ENCODE measurements at regions not wholly inside any gene's neighbourhood (a gene's known extent, or its start where the extent isn't known, plus 50 kb on each side); places are given as distances from the start of the nearest gene placed in this dataset.
"Not testable (repeated sequence)": the region's sequence is repeated elsewhere in the genome, so short reads cannot be mapped to it uniquely, and the experiment has no call there.

DNA sequence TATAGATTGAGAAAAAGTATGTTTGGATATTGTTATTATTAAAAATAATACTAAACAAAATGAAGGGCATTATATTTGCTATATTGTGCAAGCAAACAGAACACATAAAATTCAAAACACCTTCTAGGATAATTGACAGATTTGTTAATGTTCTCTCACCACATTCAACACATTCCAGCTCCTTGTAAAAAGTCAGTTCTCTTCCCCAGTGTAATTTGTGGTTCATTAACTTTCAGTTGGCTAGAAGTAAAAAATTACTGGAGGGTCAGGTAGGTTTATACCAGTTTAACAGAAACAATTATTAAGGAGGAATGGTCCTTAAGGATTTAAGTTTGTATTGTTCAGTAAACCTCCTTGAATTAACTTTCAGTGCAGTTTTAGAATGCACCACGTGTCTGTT lies 1235.3 kb upstream of the ADGRL2 start:
- DNase-seq = no peak

DNA sequence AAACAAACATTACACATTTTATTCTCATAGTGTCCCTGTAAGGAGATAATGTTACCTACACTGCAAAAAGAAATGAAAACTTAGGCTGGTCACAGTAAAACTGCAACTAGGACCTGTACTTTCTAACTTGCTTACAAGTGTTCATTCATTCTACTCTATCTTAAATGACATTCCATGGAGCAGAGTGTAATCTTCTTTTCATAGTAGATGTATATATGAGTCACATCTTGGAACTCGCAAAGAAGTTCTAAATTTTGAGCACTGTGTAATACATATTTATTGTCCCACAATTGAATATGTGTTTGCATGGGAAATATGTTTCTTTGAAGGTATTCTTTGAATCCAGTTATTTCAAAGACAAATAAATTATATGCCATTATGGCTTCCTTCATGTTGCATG lies 1258.5 kb upstream of the ADGRL2 start:
- DNase-seq = no peak

DNA sequence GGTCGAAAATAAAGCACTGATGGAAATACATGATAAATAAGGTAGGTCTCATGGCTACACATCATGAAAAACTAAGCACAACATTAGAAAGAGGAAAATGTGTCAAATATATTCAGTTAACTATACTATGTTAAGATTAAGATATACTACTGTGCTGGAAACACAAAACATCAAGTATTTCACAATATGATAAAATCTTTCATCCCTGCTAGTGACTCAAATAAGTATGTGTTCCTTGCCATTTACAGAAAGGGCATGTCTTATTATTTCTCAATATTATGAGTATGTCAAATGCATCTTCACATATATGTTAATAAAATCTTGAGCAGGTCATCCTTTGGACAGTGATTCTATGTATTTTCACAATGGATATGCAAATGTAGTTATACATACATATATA lies 1260.1 kb upstream of the ADGRL2 start:
- no peak for DNase-seq

- DNase-seq = no peak
Measured at GRCh38 chr1:80540149-80540548, 1260.6 kb upstream of the ADGRL2 start.

DNA sequence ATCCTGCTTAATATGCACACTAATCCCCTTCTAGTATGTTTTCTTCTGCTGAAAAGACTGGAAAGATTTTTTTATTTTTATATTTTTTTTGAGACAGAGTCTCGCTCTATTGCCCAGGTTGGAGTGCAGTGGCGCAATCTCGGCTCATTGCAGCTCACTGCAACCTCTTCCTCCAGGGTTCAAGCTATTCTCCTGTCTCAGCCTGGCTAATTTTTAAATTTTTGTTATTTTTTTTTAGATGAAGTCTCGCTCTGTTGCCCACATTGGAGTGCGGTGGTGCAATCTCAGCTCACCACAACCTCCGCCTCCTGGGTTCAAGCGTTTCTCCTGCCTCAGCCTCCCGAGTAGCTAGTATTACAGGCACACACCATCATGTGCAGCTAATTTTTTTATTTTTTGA lies 1261.4 kb upstream of the ADGRL2 start:
- not testable (repeated sequence) for DNase-seq

DNA sequence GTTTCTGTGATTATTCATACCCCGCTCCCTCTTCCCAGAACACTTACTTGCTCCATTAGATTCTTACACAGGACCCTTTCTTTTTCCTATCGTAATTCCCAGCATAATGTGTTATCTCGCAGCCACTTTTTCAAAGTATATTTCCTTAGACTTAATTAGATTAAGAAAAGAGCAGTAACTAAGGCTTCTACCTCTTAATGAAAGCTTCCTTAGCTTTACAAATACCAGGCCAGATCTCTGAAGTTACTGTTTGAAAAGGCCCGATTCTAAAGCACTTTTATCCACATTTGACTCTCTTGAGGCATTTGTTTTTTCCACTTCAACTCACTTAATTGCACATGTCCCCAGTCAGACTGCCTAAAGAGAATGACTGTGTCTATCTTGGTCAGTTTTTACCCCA lies 1264.3 kb upstream of the ADGRL2 start:
- DNase-seq = no peak

GRCh38 chr1:80535466-80535865 lies 1265.3 kb upstream of the ADGRL2 start:
- DNase-seq = no peak

DNA sequence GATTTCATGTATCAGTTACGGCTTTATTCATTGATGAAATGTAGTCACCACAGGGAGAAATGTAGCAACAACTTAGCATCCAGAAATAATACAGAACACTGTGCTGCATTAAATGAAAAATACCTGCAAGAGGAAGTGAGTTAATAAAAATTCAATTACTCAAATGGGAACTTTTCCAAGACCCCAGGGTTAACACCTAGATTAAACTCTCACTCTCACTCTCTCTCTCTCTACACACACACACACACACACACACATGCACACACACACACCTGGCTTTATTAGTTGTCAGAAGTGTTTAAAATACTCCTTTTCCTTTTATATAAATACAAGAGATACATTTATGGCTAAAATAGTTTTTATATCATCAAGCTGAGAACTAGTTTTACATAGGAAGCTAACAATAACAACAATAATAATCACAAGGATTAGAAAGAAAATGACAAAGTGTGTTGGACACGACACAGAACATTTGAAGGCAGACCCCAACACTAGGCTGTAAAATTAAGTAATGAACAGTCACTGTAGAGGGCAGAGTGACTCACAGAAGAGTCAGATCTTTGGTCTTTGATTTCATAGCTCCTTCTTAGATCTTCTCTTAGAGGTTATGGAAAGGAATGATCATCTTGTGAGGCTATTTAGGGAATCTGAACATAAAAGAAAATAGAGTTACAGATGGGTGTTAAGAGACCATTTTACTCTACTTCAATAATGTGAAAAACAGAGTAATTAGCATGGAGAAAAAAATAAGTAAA lies 1266.0 kb upstream of the ADGRL2 start:
- no peak for DNase-seq

GRCh38 chr1:80533775-80534334 lies 1266.9 kb upstream of the ADGRL2 start:
- DNase-seq = no peak

- no peak for DNase-seq
Measured at GRCh38 chr1:80533093-80533492, 1267.6 kb upstream of the ADGRL2 start.

- DNase-seq = no peak
Measured at GRCh38 chr1:80531182-80531581, 1269.6 kb upstream of the ADGRL2 start.

DNA sequence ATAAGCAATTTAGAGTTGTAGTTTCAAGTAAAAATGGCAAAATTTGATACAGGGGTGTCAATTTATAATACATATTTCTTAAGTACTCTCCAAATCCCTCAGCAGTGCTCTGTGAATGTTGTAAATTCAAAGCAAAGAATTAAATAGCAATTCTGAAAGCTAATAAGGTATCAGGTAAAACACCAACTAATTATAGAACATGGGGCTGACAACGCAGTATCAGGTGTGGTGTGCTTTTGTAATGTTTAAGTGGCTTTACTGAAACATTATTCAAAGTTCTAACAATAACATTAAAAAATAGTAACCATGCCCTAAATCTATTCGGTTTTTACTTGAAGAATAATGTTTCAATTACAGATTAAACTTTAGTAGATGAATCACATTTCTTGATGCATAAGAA lies 1271.2 kb upstream of the ADGRL2 start:
- no peak for DNase-seq

- no peak for DNase-seq
Measured at GRCh38 chr1:80523861-80524260, 1276.9 kb upstream of the ADGRL2 start.

- not testable (repeated sequence) for DNase-seq
Measured at GRCh38 chr1:80523071-80523470, 1277.7 kb upstream of the ADGRL2 start.

DNA sequence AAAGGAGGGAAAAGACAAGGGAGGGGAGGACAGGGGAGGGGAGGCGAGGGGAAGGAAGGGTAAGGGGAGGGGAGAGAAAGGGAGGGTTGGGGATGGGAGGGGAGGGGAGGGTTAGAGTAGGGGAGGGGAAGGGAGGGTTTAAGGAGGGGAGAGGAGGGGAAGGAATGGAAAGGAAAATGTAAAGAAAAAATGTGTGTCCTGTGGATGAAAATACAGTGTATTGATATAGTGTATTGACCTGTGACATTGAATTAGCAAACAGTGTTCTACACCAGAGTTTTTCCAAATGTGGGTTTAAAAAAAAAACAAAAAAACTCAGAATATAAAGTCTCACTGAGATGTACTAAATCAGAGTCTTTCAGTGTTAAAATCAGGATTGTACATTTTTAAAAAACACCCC lies 1279.8 kb upstream of the ADGRL2 start:
- DNase-seq = no peak

- no peak for DNase-seq
Measured at GRCh38 chr1:80517062-80517461, 1283.7 kb upstream of the ADGRL2 start.

GRCh38 chr1:80509965-80510522 lies 1290.7 kb upstream of the ADGRL2 start:
- no peak for DNase-seq

GRCh38 chr1:80506216-80506615 lies 1294.5 kb upstream of the ADGRL2 start:
- DNase-seq = no peak

DNA sequence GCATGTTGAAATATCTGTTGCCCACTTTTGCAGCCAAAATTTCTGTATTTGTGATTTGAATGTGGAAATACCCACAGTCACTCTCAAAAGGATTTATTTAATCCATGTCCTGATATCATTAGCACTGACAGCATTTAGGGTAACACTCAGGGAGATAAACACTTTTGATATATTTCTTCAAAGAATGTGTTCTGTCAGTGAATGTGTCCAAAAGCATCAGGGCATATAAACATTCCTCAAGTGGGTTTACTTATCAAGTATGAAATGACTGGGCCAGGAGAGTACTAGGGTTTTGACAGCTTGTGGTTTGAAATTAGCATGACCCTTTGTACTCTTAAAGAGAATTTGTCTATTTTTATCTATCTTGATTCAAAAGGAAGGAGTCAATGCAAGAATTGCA lies 1302.1 kb upstream of the ADGRL2 start:
- no peak for DNase-seq

DNA sequence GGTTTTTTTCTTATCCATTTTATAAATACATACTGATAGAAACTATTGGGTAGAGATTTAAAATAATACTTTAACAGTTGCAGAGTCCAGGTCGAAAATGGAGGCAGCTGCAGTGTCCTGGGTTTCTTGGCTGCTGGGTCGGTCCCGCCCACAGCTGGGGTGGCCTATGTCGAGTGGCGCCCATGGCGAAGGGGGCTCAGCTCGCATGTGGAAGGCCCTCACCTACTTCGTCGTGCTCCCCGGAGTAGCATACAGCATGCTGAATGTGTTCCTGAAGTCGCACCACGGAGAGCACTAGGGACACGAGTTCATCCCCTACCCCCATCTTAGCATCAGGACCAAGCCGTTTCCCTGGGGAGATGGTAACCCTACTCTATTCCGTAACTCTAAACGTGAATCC lies 1304.9 kb upstream of the ADGRL2 start:
- DNase-seq = no peak

- no peak for DNase-seq
Measured at GRCh38 chr1:80472145-80472544, 1328.6 kb upstream of the ADGRL2 start.

DNA sequence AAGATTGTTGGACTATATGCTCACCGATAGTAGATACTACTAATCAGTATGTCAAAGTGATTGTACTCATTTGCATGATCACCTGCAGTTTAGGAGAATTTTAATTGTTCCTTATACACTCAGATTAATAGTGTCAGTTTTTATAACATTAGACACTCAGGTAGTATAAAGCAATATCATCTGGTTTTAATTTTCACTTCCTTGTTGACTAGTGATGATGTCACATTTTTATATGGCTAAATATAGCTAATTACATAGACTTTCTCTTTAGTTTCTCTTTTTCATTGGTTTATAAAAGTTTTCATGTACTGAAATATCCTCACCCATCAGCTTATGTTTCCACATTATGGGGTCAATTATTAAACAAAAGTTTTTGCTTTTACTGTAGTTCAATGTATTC lies 1332.4 kb upstream of the ADGRL2 start:
- no peak for DNase-seq

DNA sequence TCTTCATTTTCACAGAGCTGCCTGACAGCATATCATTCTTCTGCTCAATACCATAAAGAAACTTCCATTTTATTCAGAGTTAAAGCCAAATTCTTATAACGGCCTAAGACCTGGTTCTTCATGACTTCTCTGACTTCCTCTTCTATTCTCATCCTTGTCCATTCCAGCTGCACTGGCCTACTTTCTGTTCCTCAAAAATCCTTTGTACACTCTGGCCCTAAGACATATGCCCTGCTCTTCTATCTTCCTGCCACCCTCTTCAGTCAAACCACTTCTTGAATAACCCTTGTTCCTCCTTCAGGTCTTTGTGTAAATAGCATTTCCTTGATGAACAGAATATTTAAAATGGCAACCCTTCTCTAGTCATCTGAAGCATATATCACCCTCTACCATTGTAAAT lies 1338.7 kb upstream of the ADGRL2 start:
- no peak for DNase-seq

DNA sequence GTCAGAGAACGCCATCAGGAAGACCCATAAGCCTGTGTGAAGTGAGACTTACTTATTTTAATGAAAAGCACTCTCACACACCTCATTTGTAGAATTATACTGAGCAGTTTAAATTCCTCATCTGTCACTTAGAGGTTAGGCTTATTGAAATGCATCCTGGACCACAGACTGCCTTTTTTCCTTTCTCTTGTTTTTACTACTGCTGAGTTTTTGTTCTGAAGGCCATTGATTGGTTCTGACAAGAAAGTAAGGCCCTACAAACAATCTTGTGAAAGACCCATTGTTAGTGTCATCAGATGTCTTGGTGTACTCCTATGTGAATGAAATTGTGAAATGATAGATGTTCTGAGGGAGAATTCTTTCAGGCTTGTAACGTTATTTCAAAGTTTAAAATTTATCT lies 1343.3 kb upstream of the ADGRL2 start:
- no peak for DNase-seq

- DNase-seq = no peak
Measured at GRCh38 chr1:80453775-80454174, 1347.0 kb upstream of the ADGRL2 start.
